GM23248 (cell line): ENCODE measurements at regions not wholly inside any gene's neighbourhood (a gene's known extent, or its start where the extent isn't known, plus 50 kb on each side); places are given as distances from the start of the nearest gene placed in this dataset.

Experiments used
- EZH2 ChIP-seq: fragments of 200-600 bp; sonication (generic); IDR thresholded peaks from 2 replicates; pipeline ENCODE4 v1.6.1; 2018; ENCODE audit warnings: antibody characterized with exemption, mild to moderate bottlenecking; ENCODE audit not compliant: insufficient read depth, poor library complexity, severe bottlenecking
- EZH2phosphoT487 ChIP-seq: fragments of 200-600 bp; sonication (generic); IDR thresholded peaks from 2 replicates; pipeline ENCODE4 v1.6.1; 2018; ENCODE audit warnings: antibody characterized with exemption, moderate library complexity, mild to moderate bottlenecking, low read depth; ENCODE audit not compliant: insufficient read depth

GRCh38 chr6:133047706-133048105, 193.5 kb upstream of the EYA4 start:
- TF ChIP-seq EZH2 (no peak), EZH2phosphoT487 (no peak)
